Mesothelial cell of epicardium (in vitro differentiated cells): ENCODE measurements at regions not wholly inside any gene's neighbourhood (a gene's known extent, or its start where the extent isn't known, plus 50 kb on each side); places are given as distances from the start of the nearest gene placed in this dataset.

ENCODE experiments used
- DNase-seq, 2 experiments: peaks; one replicate each; pipeline ENCODE4 v3.0.0; 2021; ENCODE audit warnings: low spot score in 2 of 2; ENCODE audit not compliant: unreplicated experiment in 2 of 2
- H3K27ac Mint-ChIP-seq: 2 replicates; pipeline ENCODE4 v1.8.0; 2021; ENCODE audit warnings: mixed read lengths
- H3K27me3 Mint-ChIP-seq: 2 replicates; pipeline ENCODE4 v1.8.0; 2021; ENCODE audit warnings: low read depth, mixed read lengths
- H3K36me3 Mint-ChIP-seq: 2 replicates; pipeline ENCODE4 v1.8.0; 2021; ENCODE audit warnings: mixed read lengths
- H3K4me1 Mint-ChIP-seq: 2 replicates; pipeline ENCODE4 v1.8.0; 2021; ENCODE audit warnings: mixed read lengths
- H3K4me3 Mint-ChIP-seq: 2 replicates; pipeline ENCODE4 v1.8.0; 2021; ENCODE audit warnings: mild to moderate bottlenecking, moderate library complexity, mixed read lengths
- H3K9me3 Mint-ChIP-seq: 2 replicates; pipeline ENCODE4 v1.8.0; 2021; ENCODE audit warnings: mixed read lengths
- TF ChIP-seq, protein P1 (sequence below): fragments of 200-600 bp; sonication (generic); IDR thresholded peaks from one replicate; pipeline ENCODE4 v1.5.0; 2021; ENCODE audit warnings: antibody characterized with exemption; ENCODE audit not compliant: unreplicated experiment

- Mint-ChIP-seq H3K27ac (no peak overlapping the region), H3K4me3 (no peak overlapping the region), H3K9me3 (no peaks in the 10 kb centered on the region), H3K4me1 (peaks cover 19% of the 10 kb centered on the region), H3K36me3 (no peaks in the 10 kb centered on the region), H3K27me3 (no peaks in the 10 kb centered on the region)
- DNase-seq: no peak
- TF ChIP-seq, protein P1, sequence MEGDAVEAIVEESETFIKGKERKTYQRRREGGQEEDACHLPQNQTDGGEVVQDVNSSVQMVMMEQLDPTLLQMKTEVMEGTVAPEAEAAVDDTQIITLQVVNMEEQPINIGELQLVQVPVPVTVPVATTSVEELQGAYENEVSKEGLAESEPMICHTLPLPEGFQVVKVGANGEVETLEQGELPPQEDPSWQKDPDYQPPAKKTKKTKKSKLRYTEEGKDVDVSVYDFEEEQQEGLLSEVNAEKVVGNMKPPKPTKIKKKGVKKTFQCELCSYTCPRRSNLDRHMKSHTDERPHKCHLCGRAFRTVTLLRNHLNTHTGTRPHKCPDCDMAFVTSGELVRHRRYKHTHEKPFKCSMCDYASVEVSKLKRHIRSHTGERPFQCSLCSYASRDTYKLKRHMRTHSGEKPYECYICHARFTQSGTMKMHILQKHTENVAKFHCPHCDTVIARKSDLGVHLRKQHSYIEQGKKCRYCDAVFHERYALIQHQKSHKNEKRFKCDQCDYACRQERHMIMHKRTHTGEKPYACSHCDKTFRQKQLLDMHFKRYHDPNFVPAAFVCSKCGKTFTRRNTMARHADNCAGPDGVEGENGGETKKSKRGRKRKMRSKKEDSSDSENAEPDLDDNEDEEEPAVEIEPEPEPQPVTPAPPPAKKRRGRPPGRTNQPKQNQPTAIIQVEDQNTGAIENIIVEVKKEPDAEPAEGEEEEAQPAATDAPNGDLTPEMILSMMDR: no peak
Measured at GRCh38 chr5:174839196-174839595, 114.8 kb downstream of the MSX2 start.

DNA sequence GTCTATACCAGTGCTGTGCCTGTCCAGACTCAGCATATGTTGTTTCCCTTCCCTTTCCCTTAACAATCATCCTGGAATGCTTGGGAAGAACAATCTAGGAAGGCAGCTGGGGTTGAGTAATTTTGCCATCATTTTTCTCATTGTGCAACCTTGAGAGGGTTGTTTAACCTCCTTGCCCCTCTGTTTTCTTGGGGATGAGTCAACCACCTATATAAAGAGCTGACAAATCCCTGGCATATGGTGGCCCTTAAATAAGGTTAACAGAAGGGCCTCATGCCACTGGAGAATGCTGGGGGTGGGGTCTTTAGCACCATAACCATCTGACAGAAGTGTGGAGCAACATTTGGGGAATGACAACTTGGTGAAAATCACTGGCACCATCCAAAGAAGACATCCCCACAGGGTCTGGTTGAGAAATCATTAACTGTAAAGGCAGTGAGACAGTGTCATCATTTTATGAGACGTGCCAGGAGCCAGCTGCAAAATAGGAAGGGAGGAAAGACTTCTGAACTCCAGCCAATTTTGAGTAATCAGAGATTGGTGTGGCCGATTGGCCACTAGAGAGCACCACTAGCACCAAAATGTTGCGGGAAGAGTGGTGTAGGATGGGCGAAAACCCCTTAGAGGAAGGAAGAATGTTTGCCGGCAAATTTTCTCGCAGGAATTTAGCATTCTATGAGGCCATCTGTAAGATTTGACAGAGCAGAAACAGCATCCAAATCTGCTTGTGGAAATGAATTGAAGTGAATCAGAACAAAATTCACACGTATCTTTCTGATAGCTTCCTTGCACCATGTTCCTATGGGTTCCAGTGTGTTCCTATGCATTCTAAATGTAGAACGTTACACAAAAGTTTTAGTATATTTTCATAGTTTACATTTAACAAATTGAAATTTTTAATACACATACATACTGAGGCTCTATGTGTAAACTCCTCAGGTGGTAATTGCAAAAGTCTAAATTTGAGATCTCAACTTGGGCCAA, 113.8 kb downstream of the MSX2 start:
- TF ChIP-seq, protein P1: no peak
- DNase-seq: no peak
- no peaks in the 10 kb centered on the region for H3K27me3 Mint-ChIP-seq
- no peak overlapping the region for H3K4me3 Mint-ChIP-seq
- H3K27ac Mint-ChIP-seq: no peak overlapping the region
- no peaks in the 10 kb centered on the region for H3K36me3 Mint-ChIP-seq
- H3K4me1 Mint-ChIP-seq: peaks cover 12% of the 10 kb centered on the region
- H3K9me3 Mint-ChIP-seq: no peaks in the 10 kb centered on the region

DNA sequence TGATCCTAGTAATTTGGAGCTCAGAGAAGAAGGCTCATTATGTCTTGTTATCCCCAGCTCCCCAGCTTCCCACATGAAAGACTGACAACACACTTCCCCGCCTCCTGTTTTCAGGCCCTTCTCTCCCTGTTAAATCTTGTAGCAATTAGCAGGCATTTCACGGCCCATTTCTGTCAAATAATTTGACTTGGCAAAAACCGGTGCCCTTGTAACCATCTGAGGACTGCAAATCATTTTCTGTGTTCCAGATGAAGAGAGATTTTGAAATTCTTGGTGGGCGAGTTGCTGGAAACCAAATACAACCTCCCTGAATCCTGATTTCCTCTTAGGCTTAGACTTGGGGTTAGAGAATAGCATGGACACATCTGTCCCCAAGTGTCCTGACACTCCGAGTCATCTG, 109.7 kb downstream of the MSX2 start:
- no peak overlapping the region for H3K27ac Mint-ChIP-seq
- H3K36me3 Mint-ChIP-seq: no peaks in the 10 kb centered on the region
- H3K4me3 Mint-ChIP-seq: no peak overlapping the region
- peaks cover 8% of the 10 kb centered on the region for H3K4me1 Mint-ChIP-seq
- DNase-seq: no peak
- TF ChIP-seq, protein P1: no peak
- H3K27me3 Mint-ChIP-seq: peaks cover 3% of the 10 kb centered on the region
- peaks cover 3% of the 10 kb centered on the region for H3K9me3 Mint-ChIP-seq

DNA sequence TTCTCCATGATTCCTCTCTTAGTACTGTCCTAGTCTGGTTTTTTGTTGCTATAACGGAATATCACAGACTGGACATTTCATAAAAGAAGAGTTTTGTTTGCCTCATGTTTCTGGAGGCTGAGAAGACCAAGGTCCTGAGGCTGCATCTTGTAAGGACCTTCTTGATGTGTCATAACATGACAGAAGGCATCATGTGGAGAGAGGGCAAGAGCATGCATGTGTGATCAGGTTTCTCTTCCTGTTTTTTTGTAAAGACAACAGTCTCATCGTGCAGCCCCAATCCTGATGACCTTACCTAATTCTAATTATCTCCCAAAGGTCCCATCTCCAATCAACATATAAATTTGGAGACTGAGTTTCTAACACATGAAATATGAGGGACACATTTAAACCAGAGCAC, 108.4 kb downstream of the MSX2 start:
- DNase-seq: no peak
- H3K27ac Mint-ChIP-seq: no peak overlapping the region
- no peak overlapping the region for H3K4me3 Mint-ChIP-seq
- peaks cover 3% of the 10 kb centered on the region for H3K27me3 Mint-ChIP-seq
- H3K9me3 Mint-ChIP-seq: peaks cover 3% of the 10 kb centered on the region
- TF ChIP-seq, protein P1: no peak
- peaks cover 2% of the 10 kb centered on the region for H3K4me1 Mint-ChIP-seq
- no peaks in the 10 kb centered on the region for H3K36me3 Mint-ChIP-seq

GRCh38 chr5:174832025-174832424, 107.6 kb downstream of the MSX2 start:
- TF ChIP-seq, protein P1: no peak
- Mint-ChIP-seq H3K4me3 (no peak overlapping the region), H3K36me3 (no peaks in the 10 kb centered on the region), H3K27ac (no peak overlapping the region), H3K27me3 (peaks cover 3% of the 10 kb centered on the region), H3K4me1 (peaks cover 2% of the 10 kb centered on the region), H3K9me3 (peaks cover 3% of the 10 kb centered on the region)
- DNase-seq: no peak
